Heart left ventricle (tissue), 13 donors: ENCODE measurements at regions not wholly inside any gene's neighbourhood (a gene's known extent, or its start where the extent isn't known, plus 50 kb on each side); places are given as distances from the start of the nearest gene placed in this dataset.

Experiments used
- CTCF ChIP-seq, 12 donors: fragments of 200-600 bp; sonication (generic) in 4 of 12; IDR thresholded peaks; one replicate each; pipeline versions ENCODE4 v1.5.0 to v1.8.0; 2018 to 2022; ENCODE audit warnings: antibody characterized with exemption in 12 of 12, mild to moderate bottlenecking in 5 of 12
- POLR2A ChIP-seq, 2 donors: fragments of 450-650 bp; IDR thresholded peaks; one replicate each; pipeline ENCODE4 v1.6.1; 2017; ENCODE audit warnings: antibody characterized with exemption in 2 of 2, mild to moderate bottlenecking in 2 of 2, moderate library complexity in 2 of 2
- donor health status: ischemic (EF 13 %, LVEDD 7.1; RV severe dilation, severe dysfunction).
- donor health status: DM: no; HTN: yes; CAD: no.
- donor health status: DM: no; HTN: no; CAD: no.
- donor health status: ischemic (EF 25% LVEDD 6.9; RV normal size, moderate dysfunction).
- donor health status: ischemic (EF 25% LVEDD 5.7; RV mildly dilated, moderate dysfunction).
- donor health status: ischemic (EF 35%, LVEDD 5.7; RV mildly dilated, moderate dysfunction).
- donor health status: nonischemic (EF 11% LVEDD 7.7; RV severe dilation, severe dysfunction).
- donor health status: DM: yes; HTN: yes; CAD: no.
- donor health status: PGD.
- donor health status: ischemic (EF 29% LVEDD 5.4; RV normal size, mild dysfunction).
- donor health status: nonischemic (EF 23%, LVEDD 6.1; RV moderate dilation, normal function).

- TF ChIP-seq POLR2A (IDR thresholded peaks at IDR 0.05) (no peak), CTCF (IDR thresholded peaks at IDR 0.05) (no peak)
Observed at GRCh38 chr2:20559277-20559676, 91.6 kb downstream of the HS1BP3 start.
